ENCODE measurements at regions not wholly inside any gene's neighbourhood (a gene's known extent, or its start where the extent isn't known, plus 50 kb on each side); places are given as distances from the start of the nearest gene placed in this dataset.

GRCh38 chr11:95459291-95460042 is 228.5 kb upstream of the SESN3 start:
- Histone ChIP-seq H2BK5ac (ENCODE audit: insufficient read length, low read length) (no peak overlapping the region), H3K56ac (ENCODE audit: insufficient read length, low read depth, low read length) (no peak overlapping the region), H3K18ac (ENCODE audit: insufficient read length, low read depth, low read length) (no peak overlapping the region), H3K23ac (ENCODE audit: insufficient read length, low read depth, low read length) (no peak overlapping the region), H4K91ac (ENCODE audit: insufficient read length, low read depth, low read length) (no peak overlapping the region), H4K20me1 (ENCODE audit: control insufficient read depth, insufficient read depth, insufficient read length) (no peaks in the 10 kb centered on the region), H3K27me3 (ENCODE audit: insufficient read depth, low read length) (no peaks in the 10 kb centered on the region), H4K8ac (replicated peaks; ENCODE audit: insufficient read length, low read depth, low read length) (no peak overlapping the region), H3T11ph (ENCODE audit: low read length) (peak overlapping the region; percentile 2), H2BK12ac (ENCODE audit: insufficient read length, low read depth, low read length) (no peak overlapping the region), H3K9me3 (ENCODE audit: control insufficient read depth, low read depth, low read length) (no peaks in the 10 kb centered on the region), H2AK5ac (ENCODE audit: insufficient read length, low read length) (no peak overlapping the region), H2BK15ac (ENCODE audit: low read depth, low read length) (no peak overlapping the region), H3K4ac (ENCODE audit: low read depth, low read length) (no peak overlapping the region), H2BK20ac (ENCODE audit: low read depth, low read length, poor library complexity, severe bottlenecking) (no peak overlapping the region), H3K4me2 (ENCODE audit: insufficient read depth, insufficient read length, low read length) (no peak overlapping the region), H3K79me1 (ENCODE audit: insufficient read depth, low read depth, low read length, poor library complexity, severe bottlenecking) (no peaks in the 10 kb centered on the region), H2AFZ (ENCODE audit: low read length) (no peak overlapping the region), H3K4me1 (ENCODE audit: insufficient read depth, low read length) (no peaks in the 10 kb centered on the region), H4K5ac (ENCODE audit: insufficient read length, low read depth, low read length) (no peak overlapping the region), H3K23me2 (ENCODE audit: insufficient read length, low read depth, low read length, poor library complexity, severe bottlenecking) (no peaks in the 10 kb centered on the region), H3K79me2 (ENCODE audit: insufficient read depth, low read length) (no peaks in the 10 kb centered on the region), H3K27ac (ENCODE audit: insufficient read length, low read depth, low read length) (no peak overlapping the region), H2BK120ac (ENCODE audit: low read depth, low read length, poor library complexity, severe bottlenecking) (no peak overlapping the region), H3K9ac (ENCODE audit: extremely low read depth, insufficient read length, low read length) (no peak overlapping the region), H3K14ac (ENCODE audit: insufficient read depth, low read length) (no peak overlapping the region)
- Mint-ChIP-seq H3K36me3 (ENCODE audit: insufficient read depth in 1 of 3, low read depth in 3 of 3) (no peaks in the 10 kb centered on the region; a peak in 1 of 7 replicates), H3K27me3 (ENCODE audit: low read depth) (peaks cover 3% of the 10 kb centered on the region), H3K27ac (no peak overlapping the region), H3K4me1 (peaks cover 0 to 6% of the 10 kb centered on the region in 2 experiments; a peak in 2 of 4 replicates), H3K4me3 (no peak overlapping the region), H3K9me3 (no peaks in the 10 kb centered on the region)
- TF ChIP-seq, protein P1, sequence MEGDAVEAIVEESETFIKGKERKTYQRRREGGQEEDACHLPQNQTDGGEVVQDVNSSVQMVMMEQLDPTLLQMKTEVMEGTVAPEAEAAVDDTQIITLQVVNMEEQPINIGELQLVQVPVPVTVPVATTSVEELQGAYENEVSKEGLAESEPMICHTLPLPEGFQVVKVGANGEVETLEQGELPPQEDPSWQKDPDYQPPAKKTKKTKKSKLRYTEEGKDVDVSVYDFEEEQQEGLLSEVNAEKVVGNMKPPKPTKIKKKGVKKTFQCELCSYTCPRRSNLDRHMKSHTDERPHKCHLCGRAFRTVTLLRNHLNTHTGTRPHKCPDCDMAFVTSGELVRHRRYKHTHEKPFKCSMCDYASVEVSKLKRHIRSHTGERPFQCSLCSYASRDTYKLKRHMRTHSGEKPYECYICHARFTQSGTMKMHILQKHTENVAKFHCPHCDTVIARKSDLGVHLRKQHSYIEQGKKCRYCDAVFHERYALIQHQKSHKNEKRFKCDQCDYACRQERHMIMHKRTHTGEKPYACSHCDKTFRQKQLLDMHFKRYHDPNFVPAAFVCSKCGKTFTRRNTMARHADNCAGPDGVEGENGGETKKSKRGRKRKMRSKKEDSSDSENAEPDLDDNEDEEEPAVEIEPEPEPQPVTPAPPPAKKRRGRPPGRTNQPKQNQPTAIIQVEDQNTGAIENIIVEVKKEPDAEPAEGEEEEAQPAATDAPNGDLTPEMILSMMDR (conservative IDR thresholded peaks at IDR 0.05): no peak
- no peak for DNase-seq
- WGBS (ENCODE audit: extremely low coverage, insufficient read length, low lambda C conversion rate): no CpG with 5 or more reads among the region's 7 CpGs
